ENCODE measurements at regions not wholly inside any gene's neighbourhood (a gene's known extent, or its start where the extent isn't known, plus 50 kb on each side); places are given as distances from the start of the nearest gene placed in this dataset.
"Not testable (repeated sequence)": the region's sequence is repeated elsewhere in the genome, so short reads cannot be mapped to it uniquely, and the experiment has no call there.

GRCh38 chr7:66514050-66514449 is 114.6 kb upstream of the KCTD7 start:
- Mint-ChIP-seq H3K27ac (no peak overlapping the region), H3K9me3 (no peaks in the 10 kb centered on the region), H3K27me3 (no peaks in the 10 kb centered on the region), H3K36me3 (ENCODE audit: low read depth) (no peaks in the 10 kb centered on the region), H3K4me3 (no peak overlapping the region), H3K4me1 (no peaks in the 10 kb centered on the region)
- POLR2A ChIA-PET = no interaction called here
- CTCF ChIA-PET = no interaction called here
- no peak for DNase-seq

- Mint-ChIP-seq H3K36me3 (ENCODE audit: low read depth) (no peaks in the 10 kb centered on the region), H3K27ac (no peak overlapping the region), H3K27me3 (no peaks in the 10 kb centered on the region), H3K9me3 (no peaks in the 10 kb centered on the region), H3K4me3 (no peak overlapping the region), H3K4me1 (no peaks in the 10 kb centered on the region)
- DNase-seq = no peak
- ChIA-PET POLR2A (no interaction called here), CTCF (interaction anchor here (1.0 to 1.1 kb wide), 2 partner anchors 16 to 40 kb away, joined by 3 to 4 read pairs; no protein-coding TSS in a partner anchor)
Measured at GRCh38 chr7:66517212-66517909, 111.3 kb upstream of the KCTD7 start.

GRCh38 chr7:66518151-66518691 is 110.5 kb upstream of the KCTD7 start:
- no peak for DNase-seq
- ChIA-PET POLR2A (no interaction called here), CTCF (interaction anchor here (1.1 kb wide), 1 partner anchor 16 kb away, joined by 4 read pairs; no protein-coding TSS in a partner anchor)
- no peaks in the 10 kb centered on the region for H3K27me3 Mint-ChIP-seq
- no peaks in the 10 kb centered on the region for H3K4me1 Mint-ChIP-seq
- H3K27ac Mint-ChIP-seq = no peak overlapping the region
- H3K9me3 Mint-ChIP-seq = no peaks in the 10 kb centered on the region
- no peaks in the 10 kb centered on the region for H3K36me3 Mint-ChIP-seq (ENCODE audit: low read depth)
- no peak overlapping the region for H3K4me3 Mint-ChIP-seq

- H3K4me3 Mint-ChIP-seq = no peak overlapping the region
- no peaks in the 10 kb centered on the region for H3K4me1 Mint-ChIP-seq
- no peak for DNase-seq
- no peaks in the 10 kb centered on the region for H3K27me3 Mint-ChIP-seq
- CTCF ChIA-PET = interaction anchor here (1.4 kb wide), 2 partner anchors 9 to 10 kb away, joined by 3 to 13 read pairs; no protein-coding TSS in a partner anchor
- POLR2A ChIA-PET = no interaction called here
- H3K9me3 Mint-ChIP-seq = no peaks in the 10 kb centered on the region
- no peaks in the 10 kb centered on the region for H3K36me3 Mint-ChIP-seq (ENCODE audit: low read depth)
- H3K27ac Mint-ChIP-seq = no peak overlapping the region
Measured at GRCh38 chr7:66521675-66522074, 107.0 kb upstream of the KCTD7 start.

GRCh38 chr7:66522518-66522917 is 106.2 kb upstream of the KCTD7 start:
- Mint-ChIP-seq H3K27ac (no peak overlapping the region), H3K36me3 (ENCODE audit: low read depth) (no peaks in the 10 kb centered on the region), H3K9me3 (no peaks in the 10 kb centered on the region), H3K4me3 (no peak overlapping the region), H3K27me3 (no peaks in the 10 kb centered on the region), H3K4me1 (no peaks in the 10 kb centered on the region)
- ChIA-PET POLR2A (no interaction called here), CTCF (interaction anchor here (0.9 to 1.4 kb wide), 2 partner anchors 9 to 18 kb away, joined by 3 to 13 read pairs; no protein-coding TSS in a partner anchor)
- peak; percentile 17 for DNase-seq

GRCh38 chr7:66523409-66523808 is 105.3 kb upstream of the KCTD7 start:
- H3K4me1 Mint-ChIP-seq = no peaks in the 10 kb centered on the region
- H3K4me3 Mint-ChIP-seq = no peak overlapping the region
- no peaks in the 10 kb centered on the region for H3K27me3 Mint-ChIP-seq
- H3K27ac Mint-ChIP-seq = no peak overlapping the region
- DNase-seq = no peak
- H3K9me3 Mint-ChIP-seq = no peaks in the 10 kb centered on the region
- H3K36me3 Mint-ChIP-seq (ENCODE audit: low read depth) = no peaks in the 10 kb centered on the region
- POLR2A ChIA-PET = no interaction called here
- CTCF ChIA-PET = interaction anchor here (0.9 kb wide), 1 partner anchor 17 kb away, joined by 3 read pairs; no protein-coding TSS in a partner anchor

- no peaks in the 10 kb centered on the region for H3K9me3 Mint-ChIP-seq
- POLR2A ChIA-PET = no interaction called here
- H3K4me1 Mint-ChIP-seq = no peaks in the 10 kb centered on the region
- no peaks in the 10 kb centered on the region for H3K36me3 Mint-ChIP-seq (ENCODE audit: low read depth)
- no peak overlapping the region for H3K27ac Mint-ChIP-seq
- H3K27me3 Mint-ChIP-seq = no peaks in the 10 kb centered on the region
- DNase-seq = no peak
- CTCF ChIA-PET = no interaction called here
- no peak overlapping the region for H3K4me3 Mint-ChIP-seq
Measured at GRCh38 chr7:66524738-66525137, 103.9 kb upstream of the KCTD7 start.

GRCh38 chr7:66526782-66527181 is 101.9 kb upstream of the KCTD7 start:
- H3K4me1 Mint-ChIP-seq; CTCF ChIA-PET; POLR2A ChIA-PET; H3K27ac Mint-ChIP-seq; H3K9me3 Mint-ChIP-seq; H3K4me3 Mint-ChIP-seq; H3K27me3 Mint-ChIP-seq; H3K36me3 Mint-ChIP-seq (ENCODE audit: low read depth); DNase-seq: not testable (repeated sequence)

GRCh38 chr7:66528652-66529051 is 100.0 kb upstream of the KCTD7 start:
- POLR2A ChIA-PET = no interaction called here

GRCh38 chr7:66529883-66530610 is 98.6 kb upstream of the KCTD7 start:
- no peaks in the 10 kb centered on the region for H3K9me3 Mint-ChIP-seq
- H3K4me1 Mint-ChIP-seq = no peaks in the 10 kb centered on the region
- H3K36me3 Mint-ChIP-seq (ENCODE audit: low read depth) = peaks cover 3% of the 10 kb centered on the region
- ChIA-PET CTCF (interaction anchor here (0.9 to 1.3 kb wide), 3 partner anchors 9 to 24 kb away, joined by 3 to 4 read pairs (median 3); no protein-coding TSS in a partner anchor), POLR2A (interaction anchor here (0.6 kb wide), 1 partner anchor 415 kb away, joined by 3 read pairs; the partner anchor contains the start of gene CRCP)
- DNase-seq = no peak
- H3K4me3 Mint-ChIP-seq = no peak overlapping the region
- H3K27ac Mint-ChIP-seq = no peak overlapping the region
- no peaks in the 10 kb centered on the region for H3K27me3 Mint-ChIP-seq

More at GRCh38 chr7:66528652-66529051, 100.0 kb upstream of the KCTD7 start:
- Mint-ChIP-seq H3K4me3 (no peak overlapping the region), H3K9me3 (no peaks in the 10 kb centered on the region), H3K36me3 (ENCODE audit: low read depth) (peaks cover 3% of the 10 kb centered on the region), H3K4me1 (no peaks in the 10 kb centered on the region), H3K27me3 (no peaks in the 10 kb centered on the region), H3K27ac (no peak overlapping the region)
- DNase-seq = no peak
- CTCF ChIA-PET = no interaction called here

- Mint-ChIP-seq H3K36me3 (ENCODE audit: low read depth) (no peaks in the 10 kb centered on the region), H3K9me3 (no peaks in the 10 kb centered on the region), H3K27ac (no peak overlapping the region), H3K4me1 (no peaks in the 10 kb centered on the region), H3K27me3 (no peaks in the 10 kb centered on the region), H3K4me3 (no peak overlapping the region)
- ChIA-PET POLR2A (no interaction called here), CTCF (interaction anchor here (1.1 kb wide), 1 partner anchor 23 kb away, joined by 3 read pairs; no protein-coding TSS in a partner anchor)
- no peak for DNase-seq
Measured at GRCh38 chr7:66535414-66536329, 93.0 kb upstream of the KCTD7 start.

- DNase-seq = no peak
- no peaks in the 10 kb centered on the region for H3K36me3 Mint-ChIP-seq (ENCODE audit: low read depth)
- POLR2A ChIA-PET = interaction anchor here (0.6 kb wide), 1 partner anchor 299 kb away, joined by 5 read pairs; no protein-coding TSS in a partner anchor
- no peaks in the 10 kb centered on the region for H3K4me1 Mint-ChIP-seq
- CTCF ChIA-PET = interaction anchor here (0.6 to 0.7 kb wide), 3 partner anchors 20 to 782 kb away, joined by 3 to 7 read pairs (median 5); no protein-coding TSS in a partner anchor
- H3K4me3 Mint-ChIP-seq = no peak overlapping the region
- H3K27me3 Mint-ChIP-seq = no peaks in the 10 kb centered on the region
- no peaks in the 10 kb centered on the region for H3K9me3 Mint-ChIP-seq
- H3K27ac Mint-ChIP-seq = no peak overlapping the region
Measured at GRCh38 chr7:66537380-66537779, 91.3 kb upstream of the KCTD7 start.

Data from activated CD4-positive, alpha-beta T cell treated with anti-CD3 and anti-CD28 coated beads, Interleukin-2, amount 10 ng/mL, durations not matched to agents 7 days and 5 days (primary cell).